Neural crest cell (in vitro differentiated cells): ENCODE measurements at regions not wholly inside any gene's neighbourhood (a gene's known extent, or its start where the extent isn't known, plus 50 kb on each side); places are given as distances from the start of the nearest gene placed in this dataset.

Experiments
- DNase-seq: peaks from one replicate; pipeline ENCODE4 v3.0.0; 2021; ENCODE audit warnings: low read depth, mixed read lengths, low spot score
- H3K27ac Mint-ChIP-seq: one replicate; pipeline ENCODE4 v1.8.0; 2021; ENCODE audit warnings: mild to moderate bottlenecking, mixed read lengths; ENCODE audit not compliant: unreplicated experiment
- H3K27me3 Mint-ChIP-seq: 2 replicates; pipeline ENCODE4 v1.8.0; 2021; ENCODE audit warnings: low read depth, mild to moderate bottlenecking, mixed read lengths
- H3K36me3 Mint-ChIP-seq: 2 replicates; pipeline ENCODE4 v1.8.0; 2021; ENCODE audit warnings: low read depth, mild to moderate bottlenecking, mixed read lengths
- H3K4me1 Mint-ChIP-seq: 2 replicates; pipeline ENCODE4 v1.8.0; 2021; ENCODE audit warnings: mixed read lengths
- H3K4me3 Mint-ChIP-seq: one replicate; pipeline ENCODE4 v1.8.0; 2021; ENCODE audit warnings: mild to moderate bottlenecking, mixed read lengths
- H3K9me3 Mint-ChIP-seq: 2 replicates; pipeline ENCODE4 v1.8.0; 2021; ENCODE audit warnings: mixed read lengths
- TF ChIP-seq, protein P1 (sequence below): fragments of 200-600 bp; sonication (generic); conservative IDR thresholded peaks from 2 replicates; pipeline ENCODE4 v1.5.0; 2021; ENCODE audit warnings: antibody characterized with exemption, mild to moderate bottlenecking

DNA sequence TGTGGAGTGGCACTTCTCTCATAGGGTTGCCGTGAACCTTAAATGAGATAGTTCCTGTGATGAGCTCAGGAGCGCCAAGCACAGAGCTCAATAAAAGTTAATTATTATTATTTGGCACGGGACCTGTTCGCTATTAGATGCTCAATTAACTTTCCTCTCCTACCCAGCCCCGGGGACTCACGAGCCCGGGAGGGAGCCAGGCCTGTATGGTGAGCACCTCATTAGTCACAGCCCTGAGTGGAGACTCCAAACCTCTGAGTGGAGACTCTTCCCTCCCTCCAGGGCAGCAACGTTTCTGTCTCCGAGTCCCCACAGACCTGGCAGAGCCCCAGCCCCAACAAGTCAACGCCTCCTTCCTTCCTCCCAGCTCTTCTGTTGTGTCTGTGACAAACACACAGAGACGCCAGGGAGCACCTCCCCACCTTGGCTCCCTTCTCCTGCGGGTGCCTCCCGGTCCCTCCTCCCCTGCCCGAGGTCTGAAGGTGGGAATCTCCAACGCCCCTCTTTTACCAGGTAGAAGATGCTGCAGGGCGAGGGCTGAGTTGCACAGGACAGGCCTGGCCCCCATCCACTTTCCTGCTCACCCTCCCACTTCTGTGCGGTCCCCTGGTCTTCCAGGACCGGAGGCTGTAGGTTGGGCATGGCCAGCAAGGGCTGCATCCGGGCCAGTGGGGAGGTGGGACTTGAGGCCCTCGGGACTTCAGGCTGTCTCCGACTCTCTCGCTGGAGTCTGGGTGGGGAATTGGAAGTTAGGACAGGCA, 52.7 kb upstream of the ODC1 start:
- Mint-ChIP-seq H3K4me3 (no peak overlapping the region), H3K27me3 (peaks cover 12% of the 10 kb centered on the region), H3K27ac (no peak overlapping the region), H3K4me1 (peaks cover 9% of the 10 kb centered on the region), H3K9me3 (no peaks in the 10 kb centered on the region), H3K36me3 (no peaks in the 10 kb centered on the region)
- no peak for DNase-seq
- TF ChIP-seq, protein P1, sequence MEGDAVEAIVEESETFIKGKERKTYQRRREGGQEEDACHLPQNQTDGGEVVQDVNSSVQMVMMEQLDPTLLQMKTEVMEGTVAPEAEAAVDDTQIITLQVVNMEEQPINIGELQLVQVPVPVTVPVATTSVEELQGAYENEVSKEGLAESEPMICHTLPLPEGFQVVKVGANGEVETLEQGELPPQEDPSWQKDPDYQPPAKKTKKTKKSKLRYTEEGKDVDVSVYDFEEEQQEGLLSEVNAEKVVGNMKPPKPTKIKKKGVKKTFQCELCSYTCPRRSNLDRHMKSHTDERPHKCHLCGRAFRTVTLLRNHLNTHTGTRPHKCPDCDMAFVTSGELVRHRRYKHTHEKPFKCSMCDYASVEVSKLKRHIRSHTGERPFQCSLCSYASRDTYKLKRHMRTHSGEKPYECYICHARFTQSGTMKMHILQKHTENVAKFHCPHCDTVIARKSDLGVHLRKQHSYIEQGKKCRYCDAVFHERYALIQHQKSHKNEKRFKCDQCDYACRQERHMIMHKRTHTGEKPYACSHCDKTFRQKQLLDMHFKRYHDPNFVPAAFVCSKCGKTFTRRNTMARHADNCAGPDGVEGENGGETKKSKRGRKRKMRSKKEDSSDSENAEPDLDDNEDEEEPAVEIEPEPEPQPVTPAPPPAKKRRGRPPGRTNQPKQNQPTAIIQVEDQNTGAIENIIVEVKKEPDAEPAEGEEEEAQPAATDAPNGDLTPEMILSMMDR, result no peak

DNA sequence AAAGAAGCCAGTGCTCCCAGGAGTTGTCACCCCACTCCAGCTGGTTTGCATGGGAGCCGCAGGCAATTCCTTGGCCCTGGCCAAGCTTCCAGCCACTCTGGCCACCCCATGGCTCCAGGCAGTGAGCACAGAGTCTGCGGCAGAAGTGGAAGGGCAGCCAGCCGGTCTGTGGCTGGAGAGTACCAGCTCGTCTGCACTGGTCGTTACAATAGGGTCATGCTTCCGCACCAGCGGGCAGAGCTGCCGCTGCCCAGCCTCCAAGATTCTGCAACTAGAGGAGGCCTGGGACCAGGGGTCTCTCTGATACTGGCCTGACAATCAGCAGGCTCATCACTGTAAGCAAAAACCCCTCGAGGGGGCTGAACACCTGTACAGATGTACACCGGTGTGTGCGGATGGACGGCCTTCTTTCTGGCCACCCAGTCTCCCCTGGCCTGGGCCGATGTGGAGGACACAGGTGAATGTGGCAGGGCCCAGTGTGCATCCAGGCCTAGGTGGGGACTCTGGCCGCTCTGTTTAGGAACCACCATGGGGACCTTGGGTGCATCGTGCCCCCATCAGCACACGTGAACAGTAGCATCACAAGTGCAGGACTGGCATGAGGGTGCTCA, 51.9 kb upstream of the ODC1 start:
- Mint-ChIP-seq H3K36me3 (no peaks in the 10 kb centered on the region), H3K27me3 (peaks cover 12% of the 10 kb centered on the region), H3K9me3 (no peaks in the 10 kb centered on the region), H3K27ac (no peak overlapping the region), H3K4me1 (peaks cover 9% of the 10 kb centered on the region), H3K4me3 (no peak overlapping the region)
- TF ChIP-seq, protein P1, result no peak
- no peak for DNase-seq

DNA sequence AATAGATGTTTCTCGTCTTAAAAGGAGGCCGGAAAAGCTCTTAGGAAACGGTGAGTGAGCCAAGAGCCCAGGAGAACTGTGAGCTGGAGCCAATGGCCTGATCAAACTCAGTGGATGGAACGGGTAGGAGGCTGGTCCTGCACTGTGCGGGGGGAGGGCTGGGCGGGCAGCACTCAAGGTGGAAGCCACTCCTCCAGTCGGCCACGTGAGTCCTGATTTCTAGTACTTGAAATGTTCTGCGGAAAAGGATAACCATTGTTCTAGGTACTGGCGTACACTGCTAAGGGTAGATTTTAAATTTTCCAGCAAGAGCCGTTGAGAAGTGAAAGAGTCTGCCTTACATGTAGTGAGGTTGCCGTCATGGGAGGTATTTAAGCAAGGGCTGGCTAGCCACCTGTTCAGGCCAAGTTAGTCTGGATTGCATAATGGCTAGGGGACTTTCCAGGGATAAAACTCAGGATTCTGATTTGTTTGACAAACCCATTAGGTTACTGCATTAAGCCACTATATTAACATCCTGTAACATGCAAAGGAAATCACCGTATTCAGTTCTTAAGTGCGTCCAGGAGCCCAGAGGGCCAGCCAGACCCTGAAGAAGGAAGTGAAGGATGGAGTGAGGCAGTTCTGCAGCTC, 51.3 kb upstream of the ODC1 start:
- H3K4me3 Mint-ChIP-seq, result no peak overlapping the region
- H3K27me3 Mint-ChIP-seq, result peaks cover 12% of the 10 kb centered on the region
- H3K4me1 Mint-ChIP-seq, result peaks cover 9% of the 10 kb centered on the region
- TF ChIP-seq, protein P1, result no peak
- H3K36me3 Mint-ChIP-seq, result no peaks in the 10 kb centered on the region
- no peak overlapping the region for H3K27ac Mint-ChIP-seq
- no peaks in the 10 kb centered on the region for H3K9me3 Mint-ChIP-seq
- no peak for DNase-seq

DNA sequence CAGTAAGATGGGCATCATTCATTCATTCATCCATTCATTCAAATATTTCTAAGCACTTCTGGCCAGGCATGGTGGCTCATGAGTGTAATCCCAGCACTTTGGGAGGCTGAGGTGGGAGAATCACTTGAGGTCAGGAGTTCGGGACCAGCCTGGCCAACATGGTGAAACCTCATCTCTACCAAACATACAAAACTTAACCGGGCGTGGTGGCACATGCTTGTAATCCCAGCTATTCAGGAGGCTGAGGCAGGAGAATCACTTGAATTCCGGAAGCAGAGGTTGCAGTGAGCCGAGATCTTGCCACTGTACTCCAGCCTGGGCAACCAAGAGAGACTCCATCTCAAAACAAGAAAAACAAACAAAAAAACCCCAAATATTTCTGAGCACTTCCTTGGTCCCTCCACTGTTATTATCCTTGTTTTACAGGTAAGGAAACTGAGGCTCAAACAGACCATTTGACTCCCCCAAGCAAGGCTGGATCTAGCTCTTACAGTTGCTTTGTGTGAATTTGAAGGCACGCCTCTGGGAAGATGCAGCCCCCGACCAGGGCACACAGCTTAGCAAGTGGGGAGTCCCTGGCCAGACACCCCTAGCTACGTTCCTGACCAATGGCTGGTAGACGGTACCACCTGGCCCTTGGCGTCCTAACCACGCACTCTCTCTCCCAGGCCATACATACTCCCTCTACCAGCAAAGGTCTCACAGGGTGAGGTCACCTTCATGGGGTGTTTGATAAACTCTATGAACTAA, 50.6 kb upstream of the ODC1 start:
- H3K36me3 Mint-ChIP-seq, result no peaks in the 10 kb centered on the region
- DNase-seq, result no peak
- H3K27me3 Mint-ChIP-seq, result peaks cover 12% of the 10 kb centered on the region
- no peaks in the 10 kb centered on the region for H3K9me3 Mint-ChIP-seq
- TF ChIP-seq, protein P1, result no peak
- H3K27ac Mint-ChIP-seq, result no peak overlapping the region
- H3K4me1 Mint-ChIP-seq, result peaks cover 9% of the 10 kb centered on the region
- no peak overlapping the region for H3K4me3 Mint-ChIP-seq
